Kidney (tissue), 13 donors: ENCODE measurements at regions not wholly inside any gene's neighbourhood (a gene's known extent, or its start where the extent isn't known, plus 50 kb on each side); places are given as distances from the start of the nearest gene placed in this dataset.

Source experiments
- DNase-seq, 5 donors: peaks; one replicate each; pipeline ENCODE4 v3.0.0-alpha.2; 2013 to 2020
- FAIRE-seq: peaks from 2 replicates; lab custom pipeline; 2012; peaks lifted over from hg19 to GRCh38; lab: Jason Lieb, UNC
- H3K27ac ChIP-seq, 2 donors: one replicate each; pipeline ENCODE4 v1.7.0; 2013; ENCODE audit warnings: low read depth in 2 of 2, low read length in 2 of 2, inconsistent platforms in 1 of 2
- H3K27me3 ChIP-seq: one replicate; pipeline ENCODE4 v1.7.1; 2013; ENCODE audit warnings: low read length, inconsistent platforms; ENCODE audit not compliant: control insufficient read depth, insufficient read depth
- H3K36me3 ChIP-seq, 3 donors: one replicate each; pipeline versions ENCODE4 v1.7.0 to v1.7.1; 2013; ENCODE audit warnings: low read length in 3 of 3, control low read depth in 1 of 3, inconsistent platforms in 1 of 3; ENCODE audit not compliant: insufficient read depth in 3 of 3, control insufficient read depth in 2 of 3
- H3K4me1 ChIP-seq, 3 donors: one replicate each; pipeline versions ENCODE4 v1.7.0 to v1.7.1; 2013; ENCODE audit warnings: low read length in 3 of 3, inconsistent platforms in 1 of 3, low read depth in 1 of 3; ENCODE audit not compliant: control insufficient read depth in 2 of 3, insufficient read depth in 2 of 3
- H3K4me3 ChIP-seq, 3 donors: one replicate each; pipeline versions ENCODE4 v1.7.0 to v1.8.1; 2013; ENCODE audit warnings: low read length in 3 of 3, control low read depth in 1 of 3, inconsistent platforms in 1 of 3
- H3K9ac ChIP-seq, 3 donors: one replicate each; pipeline versions ENCODE4 v1.7.0 to v1.7.1; 2013; ENCODE audit warnings: low read length in 3 of 3, control low read depth in 1 of 3, inconsistent platforms in 1 of 3
- H3K9me3 ChIP-seq, 3 donors: one replicate each; pipeline versions ENCODE4 v1.7.0 to v1.7.1; 2013; ENCODE audit warnings: low read length in 3 of 3, control low read depth in 1 of 3, inconsistent platforms in 1 of 3; ENCODE audit not compliant: control insufficient read depth in 2 of 3, insufficient read depth in 1 of 3
- intact Hi-C: fragments of 100-400 bp; cut with DNase I; formaldehyde crosslinking; loops from one replicate; pipeline ENCODE4 v1.11.1; 2022
- TF ChIP-seq, protein P1 (sequence below): IDR thresholded peaks from 3 replicates; pipeline ENCODE4 v1.5.1; 2012; ENCODE audit warnings: mild to moderate bottlenecking, moderate library complexity, borderline replicate concordance; ENCODE audit not compliant: insufficient read depth; ENCODE audit errors: extremely low read depth
- donor health status: control.
- donor health status: control.
- donor health status: control.
- donor health status: control.
- donor health status: control.
- donor health status: DM: yes; HTN: yes; CAD: no.
- donor health status: Normal renal cell carcinoma (clear cell type).

GRCh38 chr9:79817438-79818004, 245.8 kb downstream of the TLE4 start:
- H3K4me1 ChIP-seq = no peaks in the 10 kb centered on the region
- no peak overlapping the region for H3K27ac ChIP-seq
- no peaks in the 10 kb centered on the region for H3K36me3 ChIP-seq
- no peaks in the 10 kb centered on the region for H3K27me3 ChIP-seq
- intact Hi-C loops = no loop called here
- no peak overlapping the region for H3K4me3 ChIP-seq
- H3K9ac ChIP-seq = no peak overlapping the region
- no peaks in the 10 kb centered on the region for H3K9me3 ChIP-seq
- peak in 3 of 5 donors; percentile 22 to 55 (median 52) for DNase-seq
- TF ChIP-seq, protein P1, sequence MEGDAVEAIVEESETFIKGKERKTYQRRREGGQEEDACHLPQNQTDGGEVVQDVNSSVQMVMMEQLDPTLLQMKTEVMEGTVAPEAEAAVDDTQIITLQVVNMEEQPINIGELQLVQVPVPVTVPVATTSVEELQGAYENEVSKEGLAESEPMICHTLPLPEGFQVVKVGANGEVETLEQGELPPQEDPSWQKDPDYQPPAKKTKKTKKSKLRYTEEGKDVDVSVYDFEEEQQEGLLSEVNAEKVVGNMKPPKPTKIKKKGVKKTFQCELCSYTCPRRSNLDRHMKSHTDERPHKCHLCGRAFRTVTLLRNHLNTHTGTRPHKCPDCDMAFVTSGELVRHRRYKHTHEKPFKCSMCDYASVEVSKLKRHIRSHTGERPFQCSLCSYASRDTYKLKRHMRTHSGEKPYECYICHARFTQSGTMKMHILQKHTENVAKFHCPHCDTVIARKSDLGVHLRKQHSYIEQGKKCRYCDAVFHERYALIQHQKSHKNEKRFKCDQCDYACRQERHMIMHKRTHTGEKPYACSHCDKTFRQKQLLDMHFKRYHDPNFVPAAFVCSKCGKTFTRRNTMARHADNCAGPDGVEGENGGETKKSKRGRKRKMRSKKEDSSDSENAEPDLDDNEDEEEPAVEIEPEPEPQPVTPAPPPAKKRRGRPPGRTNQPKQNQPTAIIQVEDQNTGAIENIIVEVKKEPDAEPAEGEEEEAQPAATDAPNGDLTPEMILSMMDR = no peak
- FAIRE-seq = no peak

- FAIRE-seq (no peak), DNase-seq (no peak)
- no peaks in the 10 kb centered on the region for H3K4me1 ChIP-seq
- no peaks in the 10 kb centered on the region for H3K9me3 ChIP-seq
- intact Hi-C loops = no loop called here
- TF ChIP-seq, protein P1 = no peak
- no peaks in the 10 kb centered on the region for H3K36me3 ChIP-seq
- no peak overlapping the region for H3K27ac ChIP-seq
- no peak overlapping the region for H3K9ac ChIP-seq
- H3K4me3 ChIP-seq = no peak overlapping the region
- no peaks in the 10 kb centered on the region for H3K27me3 ChIP-seq
Measured at GRCh38 chr9:79813258-79813638, 241.5 kb downstream of the TLE4 start.

DNA sequence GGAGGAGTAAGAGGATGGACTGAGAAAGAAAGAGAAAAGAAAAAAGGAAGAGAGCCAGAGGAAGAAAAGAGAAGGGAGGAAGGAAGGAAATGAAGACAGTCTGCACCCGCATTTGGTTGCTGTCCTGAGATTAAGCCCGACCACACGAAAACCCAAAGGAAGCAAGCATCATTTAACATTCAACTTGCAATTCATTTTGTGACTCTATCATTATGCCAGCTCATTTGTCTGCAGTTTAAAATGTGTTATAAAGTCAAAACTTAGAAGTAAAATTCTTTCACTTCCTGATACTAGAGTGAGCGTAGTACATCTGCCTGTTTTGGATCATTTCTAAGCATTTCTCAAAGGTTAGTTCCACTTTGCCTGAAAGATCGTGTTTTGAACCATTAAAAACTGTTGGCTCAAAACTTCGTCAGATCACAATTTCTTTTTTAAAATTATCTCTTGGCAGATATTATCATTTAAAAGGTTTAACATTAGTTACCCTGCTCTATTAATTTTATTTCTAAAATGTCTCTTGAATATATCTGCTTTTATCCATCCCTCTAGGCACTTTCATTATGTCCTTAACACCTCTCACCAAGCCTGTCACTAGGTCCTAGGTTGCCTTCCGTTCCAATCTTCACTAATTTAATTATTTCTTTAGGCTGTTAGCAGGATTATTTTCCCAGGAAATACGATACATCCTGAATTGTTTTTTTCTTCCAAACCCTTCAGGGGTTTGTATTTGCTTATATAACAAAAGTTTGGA, 240.9 kb downstream of the TLE4 start:
- intact Hi-C loops = no loop called here
- Histone ChIP-seq H3K27me3 (no peaks in the 10 kb centered on the region), H3K4me3 (no peak overlapping the region), H3K4me1 (no peaks in the 10 kb centered on the region), H3K36me3 (no peaks in the 10 kb centered on the region), H3K9ac (no peak overlapping the region), H3K9me3 (no peaks in the 10 kb centered on the region), H3K27ac (no peak overlapping the region)
- no peak for DNase-seq
- TF ChIP-seq, protein P1 = no peak
- FAIRE-seq = no peak
